NCI-H146 treated with DMSO at 0.1 percent for 48 hours (cell line): ENCODE measurements at regions not wholly inside any gene's neighbourhood (a gene's known extent, or its start where the extent isn't known, plus 50 kb on each side); places are given as distances from the start of the nearest gene placed in this dataset.
"Not testable (repeated sequence)": the region's sequence is repeated elsewhere in the genome, so short reads cannot be mapped to it uniquely, and the experiment has no call there.

Experiments used
- DNase-seq: peaks from one replicate; lab custom pipeline; 2025; ENCODE audit not compliant: unreplicated experiment; lab: John Stamatoyannopoulos, UW

- no peak for DNase-seq
Observed at GRCh38 chr13:60933638-60934037, 482.0 kb downstream of the PCDH20 start.

DNA sequence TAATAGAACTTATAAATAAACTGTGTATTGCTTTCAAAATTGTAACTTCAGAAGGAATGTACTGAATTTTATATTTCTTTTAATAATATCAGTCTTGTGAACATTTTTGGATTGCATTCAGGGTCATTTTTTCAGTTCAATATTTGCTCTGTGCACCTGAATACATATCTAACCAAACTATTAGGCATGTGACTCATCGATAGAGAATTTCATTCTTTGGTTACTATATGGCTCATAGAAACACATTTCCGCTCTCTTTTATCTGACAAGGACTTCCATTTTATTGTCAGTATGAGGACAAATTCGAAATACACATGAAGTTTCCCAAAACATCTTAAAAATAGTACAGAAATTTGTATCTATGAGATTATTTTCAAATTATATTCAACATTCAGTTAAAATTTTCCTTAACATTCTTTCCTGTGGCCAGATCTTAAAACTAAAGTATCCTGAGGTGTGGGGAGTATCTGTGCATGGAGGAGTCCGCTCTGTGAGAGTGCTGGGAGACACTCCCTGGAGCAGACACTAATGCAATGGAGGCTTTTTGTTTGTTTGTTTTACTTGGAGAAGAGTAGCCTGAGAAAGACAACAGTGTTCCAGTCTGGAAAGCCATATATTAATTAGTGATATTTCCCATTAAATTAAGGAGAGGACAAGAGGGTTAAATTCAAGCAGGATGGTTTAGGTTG lies 483.6 kb downstream of the PCDH20 start:
- no peak for DNase-seq

DNA sequence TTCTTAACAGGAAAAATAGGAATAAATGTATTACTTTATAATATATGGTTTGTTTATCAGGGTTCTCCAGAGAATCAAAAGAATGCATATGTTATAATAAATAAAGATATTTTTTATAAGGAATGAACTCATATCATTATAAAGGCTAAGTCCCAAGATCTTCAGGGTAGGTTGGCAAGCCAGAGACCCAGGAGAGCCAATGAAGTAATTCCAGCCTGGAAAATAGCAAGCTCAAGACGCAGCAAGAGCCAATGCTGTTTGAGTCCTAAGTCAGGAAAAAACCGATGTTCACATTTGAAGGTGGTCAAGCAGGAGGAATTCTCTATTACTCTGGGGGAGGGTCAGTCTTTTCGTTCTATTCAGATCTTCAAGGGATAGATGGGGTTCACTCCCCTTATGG lies 490.0 kb downstream of the PCDH20 start:
- no peak for DNase-seq

- DNase-seq: no peak
Observed at GRCh38 chr13:60924856-60925255, 490.8 kb downstream of the PCDH20 start.

DNA sequence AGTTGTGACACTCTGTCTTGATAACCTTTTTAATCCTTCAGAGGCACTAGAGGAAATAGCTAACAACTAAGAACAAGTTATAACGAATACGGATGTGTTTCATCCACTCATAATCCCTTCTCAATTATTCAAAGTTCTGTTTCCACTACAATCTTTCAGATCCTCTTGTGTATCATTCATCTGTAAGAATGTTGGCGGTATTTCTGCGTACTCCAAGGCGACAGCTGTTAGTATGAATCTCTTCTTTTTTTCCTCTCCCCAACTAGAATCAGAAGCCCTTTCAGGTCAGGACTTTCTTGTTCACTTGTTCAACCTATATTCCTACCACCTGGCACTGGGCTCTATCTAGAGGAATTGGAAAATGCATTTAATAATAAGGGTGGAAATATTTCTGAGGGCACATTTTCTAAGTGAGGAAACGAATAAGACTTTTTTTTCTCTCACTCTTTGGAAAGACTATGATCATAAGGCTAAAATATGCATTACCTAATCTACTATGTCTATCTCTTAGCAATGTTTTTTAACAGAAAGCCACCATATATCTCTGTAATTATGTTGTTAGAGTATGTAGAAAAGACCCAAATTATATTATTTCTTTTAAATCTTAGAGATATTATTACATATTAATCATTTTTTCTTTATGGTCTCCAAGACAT lies 492.9 kb downstream of the PCDH20 start:
- no peak for DNase-seq

GRCh38 chr13:60893801-60894200 lies 496.8 kb downstream of the TDRD3 start:
- no peak for DNase-seq

DNA sequence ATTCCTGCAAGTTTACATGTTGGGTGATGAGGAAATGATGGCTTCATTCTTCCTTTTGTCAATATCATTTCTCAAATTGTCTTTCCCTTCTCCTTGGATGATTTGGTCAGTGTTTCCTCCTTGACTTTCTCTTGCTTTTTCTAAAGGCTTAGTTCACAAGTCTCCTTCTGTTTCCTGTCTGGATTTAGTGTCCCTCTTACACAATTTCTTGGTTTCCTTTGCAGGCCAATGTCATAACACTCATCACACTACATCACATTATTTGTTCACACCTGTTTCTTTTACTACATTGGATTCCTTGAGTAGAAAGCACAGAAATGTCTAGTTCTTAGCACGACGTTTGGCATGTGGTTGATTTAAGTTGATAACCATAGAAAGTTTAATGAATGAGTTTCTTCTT lies 490.7 kb downstream of the TDRD3 start:
- no peak for DNase-seq

DNA sequence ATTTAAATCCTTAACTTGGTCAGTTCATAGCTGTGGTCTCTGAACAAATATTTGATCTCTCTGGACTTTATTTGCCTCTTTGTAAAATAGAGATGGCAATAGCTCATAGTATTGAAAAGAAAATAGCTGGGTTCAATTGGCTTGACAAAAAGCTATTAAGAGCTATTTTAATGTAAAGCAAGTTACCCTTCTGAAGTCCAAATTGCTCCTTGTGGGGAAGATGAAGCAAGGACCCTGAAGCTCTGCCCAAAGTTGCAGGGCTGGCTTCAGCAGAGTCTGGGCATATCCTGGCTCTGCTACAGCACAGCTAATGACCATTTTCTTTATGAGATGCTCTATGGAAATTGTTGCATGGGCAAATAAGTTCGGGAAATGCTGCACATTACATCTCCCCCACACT lies 484.5 kb downstream of the TDRD3 start:
- DNase-seq: no peak

GRCh38 chr13:60873116-60873515 lies 476.1 kb downstream of the TDRD3 start:
- no peak for DNase-seq

DNA sequence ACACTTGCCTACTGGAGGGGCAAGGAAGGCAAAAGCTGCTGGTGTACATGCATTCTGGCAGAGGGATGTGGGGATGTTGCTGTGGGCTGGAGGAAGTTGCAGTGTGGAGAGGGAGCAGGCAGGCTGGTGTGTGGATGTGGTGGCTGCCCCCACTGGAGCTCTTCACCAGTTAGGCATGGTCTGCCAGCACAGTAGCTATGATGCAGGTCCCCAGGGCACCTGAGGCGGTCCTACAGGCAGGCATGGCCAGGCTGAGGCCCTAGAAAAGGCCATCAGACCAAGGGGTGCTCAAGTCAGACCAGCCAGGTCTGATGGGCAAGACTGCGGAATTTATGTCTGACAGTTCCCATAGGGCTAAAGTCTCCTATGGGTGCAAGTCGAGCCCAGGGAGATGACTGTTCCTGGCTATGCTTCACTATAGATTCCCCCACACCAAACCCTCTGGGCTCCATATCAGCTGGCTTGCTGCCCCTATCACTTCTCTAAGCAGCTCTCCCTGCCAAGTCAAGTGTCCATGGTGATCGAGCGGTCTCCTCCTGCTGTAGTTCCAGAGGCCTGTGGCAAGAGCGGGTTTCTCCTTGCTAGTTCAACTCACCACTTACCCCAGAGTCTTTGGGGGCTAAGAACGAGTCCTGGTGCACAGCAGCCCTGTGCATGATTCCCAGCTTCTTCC lies 473.1 kb downstream of the TDRD3 start:
- DNase-seq: no peak

DNA sequence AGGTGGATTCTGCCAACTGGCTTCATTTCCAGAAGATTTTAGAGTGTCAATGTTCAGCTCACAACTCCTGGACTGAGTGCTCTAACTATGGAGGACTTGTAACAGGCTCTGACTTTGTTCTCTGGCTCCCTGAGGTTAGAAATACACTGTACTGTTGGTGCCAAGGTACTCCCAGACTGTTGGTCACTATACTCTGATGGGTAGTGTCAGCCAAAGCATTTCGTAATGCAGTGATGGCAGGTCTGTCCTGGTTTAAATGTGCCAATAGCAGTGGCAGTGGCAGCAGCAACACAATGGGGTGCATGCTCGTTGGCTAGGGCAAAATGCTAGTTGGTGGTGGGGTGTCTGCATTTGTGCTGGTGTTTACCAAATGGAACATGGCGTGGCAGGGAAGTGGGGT lies 472.2 kb downstream of the TDRD3 start:
- DNase-seq: no peak

GRCh38 chr13:60862036-60862435 lies 465.0 kb downstream of the TDRD3 start:
- DNase-seq: no peak

- no peak for DNase-seq
Observed at GRCh38 chr13:60857698-60858097, 460.7 kb downstream of the TDRD3 start.

GRCh38 chr13:60852886-60853285 lies 455.9 kb downstream of the TDRD3 start:
- no peak for DNase-seq

DNA sequence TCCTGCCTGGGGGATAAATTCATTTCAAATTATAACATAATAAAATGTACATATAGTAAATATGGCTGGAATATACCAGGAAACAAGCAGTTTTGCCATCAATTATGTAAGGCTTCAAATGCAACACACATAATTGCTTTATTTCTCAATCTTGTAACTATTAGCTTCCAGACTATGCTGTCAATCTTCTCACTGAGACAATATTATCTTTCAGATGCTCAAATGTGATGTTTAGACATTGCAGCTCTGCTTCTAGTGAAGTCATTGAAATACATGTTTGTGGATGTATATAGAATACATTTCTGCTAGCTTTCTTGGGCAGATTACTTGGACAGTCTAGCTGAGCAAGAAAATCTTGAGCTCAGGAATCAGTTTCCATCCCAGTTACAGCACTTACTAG lies 454.4 kb downstream of the TDRD3 start:
- DNase-seq: no peak

DNA sequence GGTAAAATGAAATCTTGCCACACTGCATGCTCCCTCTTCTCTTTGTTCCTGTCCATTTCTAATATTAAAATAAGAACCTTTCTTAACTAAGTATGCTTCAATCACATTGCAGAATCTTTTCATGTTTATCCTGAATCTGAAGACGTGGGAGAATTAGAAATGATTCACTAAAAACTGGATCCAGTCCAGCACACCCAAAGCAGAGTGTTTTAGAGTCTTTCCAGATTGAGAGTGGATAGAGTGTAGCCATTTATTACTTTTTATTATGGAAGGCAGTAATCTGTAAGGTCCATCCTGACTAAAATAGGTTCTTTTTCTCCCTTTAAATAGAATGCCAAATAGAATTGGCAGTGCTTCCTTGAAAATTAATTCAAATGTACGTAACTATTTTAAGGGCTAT lies 453.5 kb downstream of the TDRD3 start:
- DNase-seq: no peak

DNA sequence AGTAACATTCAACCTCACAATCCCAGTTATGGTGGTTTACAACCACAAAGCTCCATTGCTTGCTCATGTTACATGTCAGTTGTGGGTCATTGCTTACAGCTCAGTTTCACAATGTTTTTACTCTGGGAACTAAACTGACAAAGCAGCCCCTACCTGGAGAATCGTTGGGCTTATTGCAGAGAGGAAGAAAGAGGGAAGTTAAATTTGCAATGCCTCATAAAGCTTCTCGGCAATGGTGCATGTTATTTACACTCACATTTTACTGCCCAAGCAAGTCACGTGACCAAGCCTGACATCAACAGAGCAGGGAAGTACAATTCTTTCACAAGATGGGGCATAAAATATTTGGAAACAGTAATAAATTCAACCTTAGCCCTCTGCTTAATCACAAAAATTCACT lies 441.6 kb downstream of the TDRD3 start:
- no peak for DNase-seq

DNA sequence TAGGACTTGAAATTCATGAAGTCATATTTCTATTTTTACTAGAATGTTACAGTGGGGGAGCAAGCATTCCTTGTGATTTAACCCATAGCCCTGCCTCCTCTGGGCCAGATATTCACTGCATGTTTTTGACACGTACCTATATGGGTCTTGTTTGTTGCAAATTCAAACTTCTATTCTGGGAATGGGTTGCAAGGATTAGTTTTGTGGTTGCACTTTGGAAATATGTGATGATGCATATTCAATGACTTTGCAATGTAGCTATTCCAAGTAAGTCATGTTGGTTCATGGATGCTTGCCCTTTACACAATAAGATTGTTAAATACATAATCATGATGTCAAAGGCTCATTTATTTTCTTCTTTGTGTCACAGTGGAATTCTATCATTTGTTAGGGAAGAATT lies 440.8 kb downstream of the TDRD3 start:
- no peak for DNase-seq

DNA sequence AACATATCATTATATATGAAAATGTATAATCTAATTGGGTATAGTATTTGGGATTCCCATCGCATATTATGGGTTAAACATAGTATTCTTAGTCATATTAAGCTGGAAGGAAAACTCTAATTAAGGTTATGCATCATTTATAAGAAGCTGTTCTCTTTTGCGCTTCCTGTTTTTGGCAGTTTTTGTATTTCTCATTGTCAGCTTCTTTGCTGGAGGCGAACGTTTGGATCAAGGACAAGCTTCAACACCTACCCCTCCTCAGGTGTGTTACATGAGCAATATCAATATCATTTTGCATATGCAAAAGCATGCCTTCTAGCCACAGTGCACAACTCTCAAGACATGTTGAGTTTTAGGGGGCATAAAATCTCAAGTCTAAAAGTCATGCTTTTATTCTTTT lies 439.8 kb downstream of the TDRD3 start:
- DNase-seq: no peak

DNA sequence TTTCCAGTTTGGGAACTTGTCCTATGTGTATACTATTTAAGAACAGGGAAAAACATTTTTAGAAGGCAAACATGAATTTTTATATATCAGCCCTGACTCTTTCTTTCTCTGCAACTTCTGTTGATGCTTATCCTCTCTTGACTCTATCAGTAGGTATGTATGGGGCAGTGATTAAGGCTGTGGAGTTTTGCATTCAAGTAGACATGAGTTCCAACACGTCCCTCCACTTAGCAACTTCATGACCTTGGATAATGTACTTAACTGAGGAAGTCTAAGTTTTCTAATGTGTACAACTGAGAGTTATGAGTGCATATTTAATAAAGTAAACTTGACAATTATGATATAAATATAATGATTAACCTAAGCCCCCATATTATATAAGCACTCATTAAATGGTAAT lies 414.6 kb downstream of the TDRD3 start:
- DNase-seq: no peak

- DNase-seq: not testable (repeated sequence)
Observed at GRCh38 chr13:60805640-60806039, 408.6 kb downstream of the TDRD3 start.

GRCh38 chr13:60798503-60798902 lies 401.5 kb downstream of the TDRD3 start:
- no peak for DNase-seq
